Daoy (cell line): ENCODE measurements at regions not wholly inside any gene's neighbourhood (a gene's known extent, or its start where the extent isn't known, plus 50 kb on each side); places are given as distances from the start of the nearest gene placed in this dataset.
A peak's percentile ranks its signal among the peaks of the same experiment; 100 is the strongest.

Experiments
- DNase-seq: peaks from one replicate; pipeline ENCODE4 v3.0.0-alpha.2; 2015; ENCODE audit warnings: low read depth

DNA sequence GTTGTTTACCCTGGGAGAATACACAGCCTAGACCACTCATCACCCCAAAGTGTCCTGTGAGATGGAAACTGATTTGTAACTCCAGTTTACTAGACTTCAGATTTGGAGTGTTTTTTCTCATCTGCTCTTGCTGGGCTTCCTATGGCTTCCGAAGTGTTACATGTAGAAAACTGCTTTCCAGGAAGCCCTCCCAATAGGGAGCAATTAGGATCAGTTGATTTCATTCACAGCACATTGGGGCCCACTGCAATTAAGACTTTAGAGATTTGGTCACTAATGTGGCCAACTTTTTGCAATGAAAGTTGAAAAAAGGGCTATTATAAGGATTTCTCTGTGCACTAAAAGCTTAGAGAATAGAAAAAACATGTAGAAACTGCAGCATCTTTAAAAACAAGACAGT lies 656.6 kb upstream of the CHAC2 start:
- DNase-seq, result no peak

DNA sequence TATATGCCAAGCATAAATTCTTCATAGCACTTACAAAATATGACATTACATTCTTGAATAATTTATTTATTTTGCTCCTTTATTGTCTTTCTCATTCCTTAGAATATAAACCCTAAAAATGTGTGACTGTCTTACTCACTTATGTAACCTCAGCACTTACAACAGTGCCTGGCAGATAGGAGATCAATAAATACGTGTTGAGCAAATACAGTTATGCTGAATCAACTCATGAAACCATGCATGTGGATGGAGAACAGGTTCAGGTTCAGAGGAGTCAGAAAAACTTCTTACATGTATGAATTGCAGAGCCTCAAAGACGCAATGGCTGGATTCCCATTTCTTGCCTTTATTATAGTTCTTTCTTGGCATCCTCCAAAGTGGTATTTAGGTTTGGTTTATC lies 659.4 kb upstream of the CHAC2 start:
- DNase-seq, result no peak

DNA sequence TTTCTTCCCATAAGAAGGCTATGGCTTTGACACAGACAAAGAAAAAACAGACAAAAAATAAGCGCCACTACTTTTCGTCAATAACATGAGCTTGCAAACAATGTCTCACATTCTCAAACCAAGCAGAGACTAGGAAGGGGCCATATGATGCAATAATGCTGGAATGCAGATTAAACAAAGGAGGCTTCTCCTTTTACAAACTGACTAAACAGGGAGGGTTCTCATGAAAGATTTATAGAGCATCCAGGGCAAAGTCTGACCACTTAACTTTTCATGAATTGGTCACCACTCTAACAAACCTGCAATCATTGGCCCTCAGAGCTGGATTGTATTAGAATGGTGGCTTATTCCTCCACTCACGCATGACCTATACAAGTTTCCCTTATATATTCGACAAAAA lies 663.3 kb upstream of the CHAC2 start:
- DNase-seq, result peak; percentile 19

DNA sequence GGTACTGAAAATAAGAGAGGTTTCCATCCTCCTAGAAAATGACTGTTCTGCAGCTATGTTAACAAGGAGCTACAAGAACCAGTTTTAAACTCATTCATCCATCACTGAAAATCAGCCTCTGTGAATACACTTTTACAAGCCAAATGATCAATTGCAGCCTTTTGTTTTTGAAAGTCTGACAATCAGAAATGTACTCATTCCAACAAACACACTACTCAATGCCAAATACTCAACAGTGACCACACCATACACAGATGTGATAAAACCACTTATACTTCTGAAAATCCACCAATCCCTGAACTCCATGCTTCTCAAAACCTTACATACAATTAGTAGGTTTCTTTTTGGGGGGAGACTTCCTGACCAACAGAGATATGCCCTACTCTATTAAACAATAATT lies 663.9 kb upstream of the CHAC2 start:
- no peak for DNase-seq

DNA sequence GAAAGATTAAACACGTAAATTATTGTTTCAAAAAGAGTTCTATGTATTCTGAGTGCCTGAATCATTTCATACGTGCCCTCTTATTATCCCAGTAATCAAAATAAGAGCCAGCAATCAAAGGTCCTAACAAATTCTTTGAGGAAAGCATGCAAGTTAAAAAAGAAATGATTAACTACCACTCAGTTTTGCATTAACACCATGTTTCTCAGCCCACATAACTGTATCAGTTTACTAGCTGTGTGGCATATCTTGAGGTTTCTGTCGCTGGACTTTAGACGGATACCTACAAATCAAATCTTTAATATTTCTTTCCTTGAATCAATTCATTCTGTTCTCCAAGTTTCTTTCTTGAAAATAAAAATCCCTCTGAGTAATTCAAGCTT lies 668.9 kb upstream of the CHAC2 start:
- no peak for DNase-seq

DNA sequence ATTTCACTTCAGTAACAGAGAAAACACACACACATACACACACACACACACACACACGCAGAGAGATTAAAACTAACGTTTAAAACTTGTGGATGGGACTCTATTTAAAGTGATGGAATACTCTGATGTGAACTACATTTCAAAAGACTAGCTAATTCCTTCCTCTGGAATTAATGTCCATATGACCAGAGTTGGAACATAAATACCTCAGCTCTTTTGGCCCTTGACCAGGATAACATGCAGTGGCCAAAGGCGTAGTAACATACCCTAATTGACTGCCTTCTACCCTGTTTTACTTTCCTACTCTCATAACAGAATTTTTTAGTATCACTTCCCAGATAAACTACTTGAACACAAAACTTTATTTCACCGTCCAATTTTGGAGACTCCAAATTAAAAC lies 671.3 kb upstream of the CHAC2 start:
- no peak for DNase-seq

DNA sequence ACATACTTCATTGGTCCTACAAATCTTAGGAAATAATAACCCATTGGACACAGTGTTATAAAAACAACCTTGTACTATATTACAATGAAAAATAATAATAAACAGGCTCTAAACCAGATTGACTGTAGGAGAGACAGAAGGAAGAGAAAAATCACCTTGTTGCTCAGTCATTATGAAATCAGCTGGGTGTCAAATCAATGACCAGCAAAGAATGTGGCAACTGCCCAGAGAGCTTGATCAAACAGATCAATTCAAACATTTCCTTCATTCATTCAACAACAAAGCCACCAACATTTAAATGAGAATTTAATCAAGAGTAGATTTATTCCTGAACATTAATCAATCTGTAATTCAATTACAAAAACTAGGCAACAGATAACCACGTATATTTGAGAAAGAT lies 671.9 kb upstream of the CHAC2 start:
- DNase-seq, result no peak

DNA sequence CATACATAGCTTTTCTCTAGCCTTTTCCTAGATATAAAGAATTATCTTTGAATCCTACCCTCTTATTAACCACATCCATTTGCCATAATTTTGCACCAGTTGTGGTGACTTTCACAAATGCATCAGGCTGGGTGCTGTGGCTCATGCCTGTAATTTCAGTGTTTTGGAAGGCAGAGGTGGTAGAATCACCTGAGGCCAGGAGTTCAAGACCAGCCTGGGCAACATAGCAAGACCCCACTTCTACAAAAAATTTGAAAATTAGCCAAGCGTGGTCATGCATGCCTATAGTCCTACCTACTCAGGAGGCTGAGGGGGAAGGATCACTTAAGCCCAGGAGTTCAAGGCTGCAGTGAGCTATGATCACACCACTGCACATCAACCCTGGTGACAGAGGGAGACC lies 672.4 kb upstream of the CHAC2 start:
- no peak for DNase-seq

DNA sequence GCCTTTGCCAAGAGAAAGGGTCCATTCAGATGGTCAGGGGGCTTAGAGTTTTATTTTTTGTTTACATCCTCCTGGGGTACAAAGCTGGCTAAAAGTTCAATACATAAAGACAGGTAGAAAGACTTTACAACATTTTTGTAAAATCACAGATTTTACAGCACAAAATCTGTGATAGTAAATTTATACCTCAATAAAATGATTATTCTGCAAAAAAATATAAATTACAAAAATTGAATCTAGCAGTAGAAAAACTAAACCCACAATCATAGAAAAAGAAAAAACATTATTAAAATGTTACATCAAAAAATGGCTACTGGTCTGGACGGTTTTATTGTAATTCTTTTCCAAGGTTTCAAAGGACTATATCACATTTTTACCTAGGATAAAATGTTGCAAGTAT lies 674.2 kb upstream of the CHAC2 start:
- DNase-seq, result no peak

DNA sequence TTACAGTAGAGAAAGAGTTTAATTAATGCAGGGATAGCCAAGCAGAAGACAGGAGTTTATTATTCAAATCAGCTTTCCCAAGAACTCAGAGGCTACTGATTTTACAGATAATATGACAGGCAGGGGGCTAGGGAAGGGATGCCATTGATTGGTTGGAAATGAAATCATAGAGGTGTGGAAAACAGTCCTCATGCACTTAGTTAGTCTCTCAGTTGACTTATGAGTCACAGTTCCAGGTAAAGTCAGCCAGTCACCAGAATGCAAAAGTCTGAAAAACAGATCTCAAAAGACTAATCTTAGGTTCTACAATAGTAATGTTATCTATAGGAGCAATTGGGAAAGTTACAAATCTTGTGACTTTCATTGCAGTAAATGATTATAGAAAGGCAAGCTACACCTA lies 676.4 kb upstream of the CHAC2 start:
- DNase-seq, result no peak

DNA sequence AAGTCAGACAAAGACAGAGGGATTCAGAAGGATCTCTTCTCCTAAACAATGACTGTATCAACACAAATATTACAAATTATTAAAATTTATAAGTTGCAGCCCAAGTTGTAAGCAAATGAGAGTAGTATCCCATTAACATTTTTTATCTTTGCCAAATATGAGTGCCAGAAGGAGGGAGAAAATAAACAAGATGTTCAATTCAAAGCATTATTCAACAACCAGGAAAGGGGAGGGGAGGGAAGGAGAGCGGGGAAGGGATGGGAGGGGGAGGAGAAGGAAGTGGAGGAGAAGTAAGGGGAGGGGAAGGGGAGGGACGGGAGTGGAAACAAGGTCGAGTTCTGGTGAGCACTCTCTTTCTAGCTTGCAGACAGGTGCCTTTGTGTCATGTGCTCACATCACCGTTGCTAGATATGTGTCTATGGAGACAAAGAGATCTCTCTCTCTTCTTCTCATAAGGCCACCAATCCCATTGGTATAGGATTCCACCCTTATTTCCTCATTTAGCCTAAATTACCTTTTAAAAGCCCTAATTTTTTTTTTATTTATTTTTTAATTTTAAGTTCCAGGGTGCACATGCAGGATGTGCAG lies 679.6 kb upstream of the CHAC2 start:
- DNase-seq, result peak; percentile 1

DNA sequence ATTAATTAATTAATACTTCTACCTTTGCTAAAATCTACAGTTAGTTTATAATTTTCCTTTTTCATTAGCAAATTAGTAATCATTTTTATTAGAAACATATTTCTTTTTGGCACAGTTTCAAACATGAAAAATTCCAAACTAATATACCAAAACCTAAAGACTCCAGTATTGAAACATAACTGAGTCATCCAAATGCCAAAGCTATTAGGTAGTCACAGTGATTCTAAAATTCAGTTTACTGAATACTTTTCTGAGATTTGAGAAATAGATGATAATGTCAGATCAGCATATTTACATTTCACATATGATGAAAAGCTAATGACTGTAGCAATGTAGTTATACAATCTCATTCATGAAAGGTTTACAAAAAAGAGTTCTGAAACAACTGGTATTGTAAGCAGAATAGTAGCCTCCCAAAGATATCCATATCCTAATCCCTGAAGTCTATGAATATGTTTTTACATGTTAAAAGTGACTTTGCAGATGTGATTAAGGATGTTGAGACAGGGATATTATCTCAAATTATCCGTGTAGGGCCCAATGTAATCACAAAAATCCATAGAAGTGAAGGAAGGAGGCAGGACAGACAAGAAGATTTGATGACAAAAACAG lies 680.2 kb upstream of the CHAC2 start:
- no peak for DNase-seq

DNA sequence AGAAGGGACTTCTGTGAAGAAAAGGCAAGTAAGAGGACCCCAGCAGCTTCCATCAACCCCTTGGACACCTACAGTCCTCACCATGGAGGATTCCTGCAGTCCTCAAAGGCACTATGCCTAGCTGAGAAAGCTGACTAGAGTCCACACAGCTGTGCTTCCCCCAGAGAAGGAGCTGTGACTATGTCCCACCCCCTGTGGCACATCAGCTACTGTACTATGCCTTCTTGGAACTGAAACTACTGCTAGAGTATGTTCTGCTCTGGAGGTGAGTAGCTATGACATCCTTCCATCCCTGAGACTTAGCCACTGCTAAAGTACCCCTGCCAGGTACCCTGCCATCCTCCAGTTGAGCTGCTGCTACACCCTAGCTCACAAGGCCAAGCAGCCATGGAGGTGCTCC lies 690.2 kb upstream of the CHAC2 start:
- no peak for DNase-seq

DNA sequence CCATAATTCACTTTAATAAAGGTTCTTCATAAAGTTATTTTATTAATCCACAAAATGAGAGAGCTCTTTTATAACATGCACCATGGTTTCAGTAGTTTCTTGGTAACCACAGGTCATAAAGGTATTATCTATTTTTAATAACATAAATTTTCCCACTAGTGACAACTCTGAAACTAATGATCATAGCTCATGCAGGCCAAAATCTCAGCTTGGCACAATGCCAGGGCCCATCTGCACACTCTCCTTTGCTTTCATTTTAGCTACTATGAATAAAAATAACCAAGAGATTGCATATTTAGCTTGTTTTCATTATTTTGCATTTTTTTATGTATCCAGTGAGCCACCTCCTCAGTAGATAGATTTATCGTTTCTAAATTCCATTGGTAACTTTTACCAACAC lies 691.8 kb upstream of the CHAC2 start:
- no peak for DNase-seq

DNA sequence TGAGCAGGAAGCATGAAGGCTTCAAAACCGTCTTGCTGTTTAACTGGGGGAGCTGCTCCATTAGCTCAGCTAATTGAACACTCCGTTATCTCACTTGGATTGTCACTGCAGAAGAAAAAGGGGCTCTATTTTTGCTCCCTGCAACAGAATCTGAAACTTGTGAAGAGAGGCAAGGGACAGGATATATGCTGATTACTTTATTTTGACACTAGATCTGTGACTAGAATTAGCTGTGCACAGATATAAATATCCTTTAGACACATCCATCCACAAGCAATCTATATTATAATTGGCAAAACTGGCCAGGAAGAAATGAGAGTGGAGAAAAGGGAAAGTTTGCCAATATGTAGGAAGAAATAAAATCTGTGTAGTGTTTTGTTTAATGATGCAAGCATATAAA lies 700.1 kb upstream of the CHAC2 start:
- DNase-seq, result no peak

DNA sequence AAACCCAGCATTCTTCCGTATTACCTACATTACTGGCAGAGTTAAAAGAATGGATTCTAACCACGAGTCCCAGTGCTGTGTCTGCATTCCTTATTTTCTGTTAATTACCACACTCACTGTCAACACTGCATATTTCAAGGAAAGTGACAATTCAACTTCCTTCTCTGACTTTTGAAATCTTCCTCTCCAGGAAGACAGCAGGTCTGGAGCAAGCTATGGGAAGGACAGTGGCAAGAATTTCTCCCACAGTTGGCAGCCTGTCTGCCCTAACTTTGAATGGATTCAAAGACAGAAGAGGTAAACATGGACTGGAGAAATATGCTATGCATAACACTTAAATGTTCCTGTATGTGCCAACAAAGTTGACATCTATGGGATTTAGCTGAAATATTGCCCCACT lies 700.5 kb upstream of the CHAC2 start:
- DNase-seq, result no peak

DNA sequence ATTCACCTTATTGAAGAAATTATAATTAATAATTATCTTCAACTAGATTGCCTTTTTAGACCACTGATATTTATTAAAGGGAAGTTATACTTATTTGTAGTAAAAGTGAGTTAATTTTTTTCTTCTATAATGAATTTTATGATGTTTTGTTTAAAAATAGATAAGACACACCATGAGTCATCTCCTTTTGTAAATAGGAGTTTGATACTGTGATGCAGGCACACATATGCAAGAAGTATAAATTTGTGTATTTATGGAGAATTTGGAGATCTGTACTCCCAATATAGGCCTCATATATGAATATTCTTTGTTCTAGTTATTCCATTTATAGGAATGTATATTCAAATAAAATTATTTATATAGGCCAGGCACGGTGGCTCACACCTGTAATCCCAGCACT lies 703.5 kb upstream of the CHAC2 start:
- DNase-seq, result no peak

DNA sequence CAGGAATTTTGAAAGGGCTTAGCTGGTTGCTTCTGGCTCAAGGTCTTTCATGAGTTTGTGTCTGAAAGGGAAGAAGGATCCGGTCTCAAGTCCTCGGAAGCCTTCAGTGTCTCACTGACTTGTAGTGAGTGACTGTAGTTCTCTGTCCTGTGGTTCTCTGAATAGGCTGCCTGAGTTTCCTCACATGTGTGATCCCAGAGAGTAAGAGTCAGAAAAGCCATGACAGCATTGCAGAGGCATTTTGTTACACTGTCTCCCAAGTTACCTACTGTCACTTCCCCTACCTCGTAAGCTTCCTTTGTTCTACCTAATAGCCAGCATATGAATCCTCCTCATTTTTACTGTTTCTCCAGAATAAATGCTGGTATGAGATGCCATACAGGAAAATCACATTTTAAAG lies 709.1 kb upstream of the CHAC2 start:
- DNase-seq, result peak; percentile 5

DNA sequence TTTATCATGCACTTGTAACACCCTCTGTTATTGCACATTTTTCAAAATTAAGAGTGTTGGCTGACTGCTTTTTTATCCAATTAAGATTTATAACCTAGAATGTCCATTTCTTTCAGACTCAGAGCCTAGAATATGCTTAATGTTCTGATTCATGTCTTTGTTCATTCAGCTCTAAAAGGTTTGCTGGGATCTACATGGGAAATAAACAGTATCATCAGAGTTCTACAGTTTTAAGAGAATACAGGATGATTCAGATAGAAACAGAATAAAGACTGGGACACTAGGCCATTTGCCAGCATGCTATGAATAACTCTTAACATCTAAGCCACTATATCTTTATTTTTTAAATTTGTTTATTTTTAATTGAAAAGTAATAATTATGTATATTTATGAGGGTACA lies 713.7 kb upstream of the CHAC2 start:
- no peak for DNase-seq

DNA sequence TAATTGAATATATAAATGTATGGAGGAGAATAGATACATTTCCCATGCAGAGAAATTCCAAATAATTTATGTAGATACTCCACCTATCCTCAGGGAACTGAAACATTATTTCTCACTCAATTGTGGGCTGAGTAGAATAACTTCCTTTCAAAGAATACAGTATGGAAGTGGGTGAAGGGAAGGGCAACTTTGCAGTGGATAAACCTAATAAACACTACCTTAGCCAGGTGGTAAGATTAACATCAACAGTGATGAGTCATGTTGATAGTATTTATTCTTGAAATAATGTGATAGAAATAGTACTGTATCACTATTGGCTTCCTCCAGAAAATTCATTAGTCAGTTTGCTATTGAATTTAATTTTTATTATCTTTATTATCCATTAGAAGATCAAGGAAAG lies 716.4 kb upstream of the CHAC2 start:
- DNase-seq, result no peak

DNA sequence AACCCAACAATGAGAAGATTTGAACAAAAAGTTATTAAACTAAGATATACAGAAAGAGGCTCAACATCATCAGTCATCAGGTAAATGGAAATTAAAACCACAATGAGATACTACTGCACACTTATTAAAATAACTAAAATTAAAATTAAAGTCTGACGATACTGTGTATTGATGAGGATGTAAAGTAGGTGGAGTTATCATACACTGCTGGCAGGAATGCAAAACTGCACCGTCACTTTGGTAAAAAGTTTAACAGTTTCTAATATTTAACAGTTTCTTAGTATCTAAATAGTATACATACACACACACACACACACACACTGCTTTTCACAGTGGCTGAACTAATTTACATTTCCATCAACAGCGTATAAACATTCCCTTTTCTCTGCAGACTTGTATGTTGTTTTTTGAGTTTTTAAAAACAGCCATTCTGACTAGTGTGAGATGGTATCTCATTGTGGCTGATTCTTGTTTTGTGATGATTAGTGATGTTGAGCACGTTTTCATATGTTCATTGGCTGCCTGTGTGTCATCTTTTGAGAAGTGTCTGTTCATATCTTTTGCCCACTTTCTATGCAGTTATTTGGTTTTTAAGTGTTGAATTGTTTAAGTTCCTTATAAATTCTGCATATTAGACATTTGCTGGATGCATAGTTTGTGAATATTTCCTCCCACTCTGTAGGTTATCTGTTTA lies 726.9 kb upstream of the CHAC2 start:
- no peak for DNase-seq

DNA sequence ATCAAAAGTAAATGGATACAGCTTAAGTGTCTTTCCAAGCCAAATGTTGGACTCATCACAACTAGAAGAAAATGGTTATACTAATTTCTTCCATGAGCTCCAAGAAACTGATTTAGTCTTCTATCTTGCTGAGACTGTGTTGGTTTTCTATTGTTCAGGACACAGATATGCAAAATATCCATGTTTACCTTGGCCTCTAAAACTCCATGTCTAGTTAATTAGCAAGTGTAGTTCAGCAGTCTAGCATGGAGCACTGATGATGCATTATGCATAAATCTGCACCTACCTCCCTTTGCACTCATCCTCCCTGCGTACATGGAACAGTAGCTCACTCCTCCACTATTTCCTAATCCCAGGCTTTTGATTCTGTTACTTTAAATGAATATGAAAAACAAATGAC lies 731.4 kb upstream of the CHAC2 start:
- DNase-seq, result no peak

DNA sequence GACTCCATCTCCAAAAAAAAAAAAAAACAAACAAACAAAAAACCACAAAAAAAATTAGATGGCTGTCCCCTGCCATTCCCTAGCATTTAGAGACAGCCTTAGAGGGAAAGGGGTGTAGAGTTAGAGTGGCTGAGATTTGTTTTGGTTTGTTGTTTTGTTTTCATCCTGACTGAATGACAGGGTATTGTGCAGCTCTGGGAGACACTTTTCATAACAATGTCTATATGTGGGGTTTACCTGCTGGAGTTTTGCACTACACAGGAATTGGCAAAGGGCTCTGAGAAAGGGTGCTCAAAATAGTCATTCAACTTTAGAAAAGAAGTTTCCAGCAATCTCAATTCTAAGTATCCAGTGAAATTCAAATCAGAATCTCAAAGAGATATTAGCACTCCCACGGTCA lies 732.5 kb upstream of the CHAC2 start:
- DNase-seq, result no peak

DNA sequence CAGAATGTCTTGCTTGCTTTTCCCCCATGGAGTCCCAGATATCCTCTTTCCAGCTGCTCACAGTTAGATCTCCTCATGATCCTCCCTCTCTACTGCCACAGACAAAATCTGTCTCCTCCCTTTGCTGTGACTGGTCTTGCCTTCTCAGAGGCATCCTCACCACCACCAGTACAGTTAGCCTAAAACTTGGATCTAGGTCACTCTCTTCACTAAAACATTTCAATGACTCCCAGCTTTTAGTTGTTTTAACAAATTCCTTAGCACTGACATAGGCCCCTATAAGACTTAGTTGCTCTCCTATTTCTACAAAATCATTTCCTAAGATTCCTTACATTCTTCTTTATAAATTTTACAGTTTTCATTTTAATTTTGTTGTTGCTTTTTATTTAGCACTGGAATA lies 734.2 kb upstream of the CHAC2 start:
- DNase-seq, result no peak
